ENCODE measurements at regions not wholly inside any gene's neighbourhood (a gene's known extent, or its start where the extent isn't known, plus 50 kb on each side); places are given as distances from the start of the nearest gene placed in this dataset.

DNA sequence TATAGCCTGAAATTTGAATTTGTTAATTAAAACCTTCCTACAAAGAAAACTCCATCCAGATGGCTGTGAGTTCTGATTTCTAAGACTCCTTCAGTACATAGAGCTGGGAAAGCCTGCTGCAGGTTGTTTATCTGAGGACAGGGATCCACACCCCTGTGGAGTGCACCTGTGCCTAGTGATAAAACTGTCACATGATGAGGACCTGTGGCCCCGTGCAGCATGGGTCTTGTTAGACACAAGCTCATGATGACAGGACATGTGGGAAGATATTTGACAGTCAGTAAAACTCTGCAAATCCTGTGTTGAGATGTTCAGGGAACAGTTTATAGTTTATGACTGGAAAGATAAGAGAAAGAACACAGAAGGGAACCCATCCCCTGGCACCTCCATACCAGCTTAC, 133.2 kb upstream of the TMEM18 start:
- TF ChIP-seq CTCF (IDR thresholded peaks at IDR 0.05): no peak
- TF ChIP-seq POLR2AphosphoS5 (IDR thresholded peaks at IDR 0.05; ENCODE audit: low read depth, low read length): no peak
- TF ChIP-seq, protein P1, sequence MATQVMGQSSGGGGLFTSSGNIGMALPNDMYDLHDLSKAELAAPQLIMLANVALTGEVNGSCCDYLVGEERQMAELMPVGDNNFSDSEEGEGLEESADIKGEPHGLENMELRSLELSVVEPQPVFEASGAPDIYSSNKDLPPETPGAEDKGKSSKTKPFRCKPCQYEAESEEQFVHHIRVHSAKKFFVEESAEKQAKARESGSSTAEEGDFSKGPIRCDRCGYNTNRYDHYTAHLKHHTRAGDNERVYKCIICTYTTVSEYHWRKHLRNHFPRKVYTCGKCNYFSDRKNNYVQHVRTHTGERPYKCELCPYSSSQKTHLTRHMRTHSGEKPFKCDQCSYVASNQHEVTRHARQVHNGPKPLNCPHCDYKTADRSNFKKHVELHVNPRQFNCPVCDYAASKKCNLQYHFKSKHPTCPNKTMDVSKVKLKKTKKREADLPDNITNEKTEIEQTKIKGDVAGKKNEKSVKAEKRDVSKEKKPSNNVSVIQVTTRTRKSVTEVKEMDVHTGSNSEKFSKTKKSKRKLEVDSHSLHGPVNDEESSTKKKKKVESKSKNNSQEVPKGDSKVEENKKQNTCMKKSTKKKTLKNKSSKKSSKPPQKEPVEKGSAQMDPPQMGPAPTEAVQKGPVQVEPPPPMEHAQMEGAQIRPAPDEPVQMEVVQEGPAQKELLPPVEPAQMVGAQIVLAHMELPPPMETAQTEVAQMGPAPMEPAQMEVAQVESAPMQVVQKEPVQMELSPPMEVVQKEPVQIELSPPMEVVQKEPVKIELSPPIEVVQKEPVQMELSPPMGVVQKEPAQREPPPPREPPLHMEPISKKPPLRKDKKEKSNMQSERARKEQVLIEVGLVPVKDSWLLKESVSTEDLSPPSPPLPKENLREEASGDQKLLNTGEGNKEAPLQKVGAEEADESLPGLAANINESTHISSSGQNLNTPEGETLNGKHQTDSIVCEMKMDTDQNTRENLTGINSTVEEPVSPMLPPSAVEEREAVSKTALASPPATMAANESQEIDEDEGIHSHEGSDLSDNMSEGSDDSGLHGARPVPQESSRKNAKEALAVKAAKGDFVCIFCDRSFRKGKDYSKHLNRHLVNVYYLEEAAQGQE (IDR thresholded peaks at IDR 0.05; ENCODE audit: insufficient read depth in 1 of 2, low read depth in 2 of 2, low read length in 1 of 2): no peak
